Skin of body (tissue), 1 donor: ENCODE measurements at regions not wholly inside any gene's neighbourhood (a gene's known extent, or its start where the extent isn't known, plus 50 kb on each side); places are given as distances from the start of the nearest gene placed in this dataset.

ENCODE experiments used
- DNase-seq: peaks from one replicate; lab custom pipeline; 2025; lab: John Stamatoyannopoulos, UW

- no peak for DNase-seq
Observed at GRCh38 chr5:2917093-2917492, 165.6 kb upstream of the IRX2 start.

- DNase-seq: no peak
Observed at GRCh38 chr5:2916076-2916682, 164.7 kb upstream of the IRX2 start.

- no peak for DNase-seq
Observed at GRCh38 chr5:2914981-2915484, 163.6 kb upstream of the IRX2 start.

- no peak for DNase-seq
Observed at GRCh38 chr5:2914022-2914661, 162.7 kb upstream of the IRX2 start.

- no peak for DNase-seq
Observed at GRCh38 chr5:2913281-2913680, 161.8 kb upstream of the IRX2 start.

GRCh38 chr5:2912741-2913140 lies 161.3 kb upstream of the IRX2 start:
- DNase-seq: no peak

GRCh38 chr5:2910401-2911175 lies 159.1 kb upstream of the IRX2 start:
- DNase-seq: no peak

- no peak for DNase-seq
Observed at GRCh38 chr5:2909035-2909434, 157.6 kb upstream of the IRX2 start.

GRCh38 chr5:2908086-2908485 lies 156.6 kb upstream of the IRX2 start:
- no peak for DNase-seq

- DNase-seq: no peak
Observed at GRCh38 chr5:2906302-2907090, 155.0 kb upstream of the IRX2 start.

GRCh38 chr5:2905741-2906140 lies 154.3 kb upstream of the IRX2 start:
- DNase-seq: no peak

- DNase-seq: no peak
Observed at GRCh38 chr5:2904956-2905355, 153.5 kb upstream of the IRX2 start.

GRCh38 chr5:2904399-2904798 lies 152.9 kb upstream of the IRX2 start:
- DNase-seq: no peak

- no peak for DNase-seq
Observed at GRCh38 chr5:2903451-2904395, 152.2 kb upstream of the IRX2 start.

GRCh38 chr5:2902742-2903297 lies 151.3 kb upstream of the IRX2 start:
- no peak for DNase-seq

GRCh38 chr5:2902186-2902585 lies 150.7 kb upstream of the IRX2 start:
- DNase-seq: no peak

GRCh38 chr5:2901511-2901910 lies 150.0 kb upstream of the IRX2 start:
- no peak for DNase-seq

GRCh38 chr5:2901096-2901495 lies 149.6 kb upstream of the IRX2 start:
- no peak for DNase-seq

GRCh38 chr5:2900360-2900759 lies 148.9 kb upstream of the IRX2 start:
- DNase-seq: no peak

GRCh38 chr5:2899311-2899710 lies 147.8 kb upstream of the IRX2 start:
- no peak for DNase-seq
